CD1c-positive myeloid dendritic cell (primary cell): ENCODE measurements at regions not wholly inside any gene's neighbourhood (a gene's known extent, or its start where the extent isn't known, plus 50 kb on each side); places are given as distances from the start of the nearest gene placed in this dataset.
"Not testable (repeated sequence)": the region's sequence is repeated elsewhere in the genome, so short reads cannot be mapped to it uniquely, and the experiment has no call there.

Source experiments
- DNase-seq: peaks from one replicate; pipeline ENCODE4 v3.0.0-alpha.2; 2016; ENCODE audit errors: extremely low spot score

- no peak for DNase-seq
Measured at GRCh38 chr18:44320619-44321460, 359.8 kb upstream of the SETBP1 start.

DNA sequence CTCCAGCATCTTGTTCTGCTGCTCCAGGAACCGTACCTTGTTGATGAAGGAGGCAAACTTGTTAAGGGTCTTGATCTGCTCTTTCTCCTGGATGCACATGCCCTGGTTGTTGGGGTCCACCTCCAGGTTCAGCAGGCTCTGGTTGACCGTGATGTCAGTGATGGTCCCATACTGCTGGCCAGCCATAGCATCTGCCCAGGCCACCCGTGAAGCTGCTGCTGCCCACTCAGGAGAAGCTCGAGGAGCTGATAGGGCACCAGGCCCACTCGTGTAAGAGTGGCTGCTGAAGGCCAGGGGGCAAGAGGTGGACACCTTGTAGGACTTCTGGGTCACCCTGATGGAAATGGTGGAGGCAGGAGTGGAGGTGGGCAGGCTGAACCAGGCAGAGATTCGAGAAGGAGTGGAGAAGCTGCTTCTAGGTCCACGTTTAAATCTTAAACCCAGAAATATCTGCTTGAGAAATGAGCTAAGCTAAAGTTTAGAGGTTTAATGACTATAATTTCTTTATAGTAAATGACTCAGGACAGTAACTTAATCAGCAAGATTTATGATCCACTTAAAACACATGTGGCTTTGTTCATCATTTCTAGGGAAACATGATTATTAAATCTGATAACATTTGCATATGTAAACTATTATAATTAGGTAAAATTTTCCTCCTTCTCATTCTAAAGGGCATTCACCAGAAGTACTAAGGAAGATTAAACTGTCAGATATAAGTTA lies 358.7 kb upstream of the SETBP1 start:
- DNase-seq = no peak

DNA sequence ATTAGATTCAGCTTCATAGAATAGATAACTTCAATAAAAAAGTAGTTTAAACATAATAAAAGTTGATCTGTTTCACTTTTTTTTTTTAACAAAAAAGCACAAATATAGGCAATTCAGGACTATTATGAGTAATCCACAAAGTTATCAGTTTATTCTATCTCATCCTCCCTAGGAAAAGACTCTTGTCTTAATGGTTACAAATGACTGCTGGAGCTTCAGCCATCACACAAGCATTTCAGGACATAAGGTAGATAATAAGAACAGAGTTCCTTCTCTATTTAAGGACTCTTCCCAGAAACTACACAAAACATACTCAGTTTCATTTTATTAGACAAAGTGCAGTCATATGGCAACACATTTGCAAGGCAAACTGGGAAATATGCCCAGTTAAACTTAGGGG lies 357.6 kb upstream of the SETBP1 start:
- DNase-seq = no peak

DNA sequence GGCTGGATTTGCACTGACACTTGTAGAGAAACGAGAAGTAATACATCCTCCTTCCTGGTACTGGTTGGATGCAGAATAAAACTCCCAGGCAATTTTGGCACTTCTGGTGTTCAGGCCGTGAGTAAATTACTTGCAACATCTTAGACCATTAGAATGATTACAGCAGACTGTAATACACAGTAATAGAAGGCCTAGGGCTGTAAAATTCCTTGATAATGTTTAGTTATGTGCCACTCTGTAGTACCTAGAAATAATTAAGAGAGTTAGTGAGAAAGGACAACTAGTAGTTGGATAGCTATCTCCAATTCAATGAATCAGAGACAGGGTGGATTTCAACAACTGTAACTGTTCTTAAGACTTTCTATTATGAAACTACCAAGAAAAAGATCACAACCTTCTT lies 356.3 kb upstream of the SETBP1 start:
- DNase-seq = no peak

- peak; percentile 41 for DNase-seq
Measured at GRCh38 chr18:44325903-44326635, 354.6 kb upstream of the SETBP1 start.

- DNase-seq = no peak
Measured at GRCh38 chr18:44331656-44332570, 348.8 kb upstream of the SETBP1 start.

DNA sequence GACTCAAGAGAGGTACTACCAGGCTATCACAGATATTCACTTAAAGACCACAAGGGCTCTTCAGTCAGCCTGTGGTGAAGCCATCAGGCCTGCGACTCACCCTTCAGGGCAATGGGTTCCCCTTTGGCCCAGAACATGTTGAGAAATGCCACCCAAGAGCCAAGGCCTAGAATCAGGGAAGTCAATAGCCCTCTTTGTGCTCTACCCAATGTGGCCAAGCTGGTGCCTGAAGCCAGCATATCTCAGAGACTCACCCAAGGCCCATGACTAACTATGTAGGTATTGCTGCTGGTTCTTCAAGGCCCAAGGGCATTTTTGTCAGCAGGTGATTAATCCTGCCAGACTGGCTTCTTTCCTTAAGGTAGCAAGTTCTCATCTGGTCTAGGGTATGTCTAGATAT lies 338.9 kb upstream of the SETBP1 start:
- no peak for DNase-seq

DNA sequence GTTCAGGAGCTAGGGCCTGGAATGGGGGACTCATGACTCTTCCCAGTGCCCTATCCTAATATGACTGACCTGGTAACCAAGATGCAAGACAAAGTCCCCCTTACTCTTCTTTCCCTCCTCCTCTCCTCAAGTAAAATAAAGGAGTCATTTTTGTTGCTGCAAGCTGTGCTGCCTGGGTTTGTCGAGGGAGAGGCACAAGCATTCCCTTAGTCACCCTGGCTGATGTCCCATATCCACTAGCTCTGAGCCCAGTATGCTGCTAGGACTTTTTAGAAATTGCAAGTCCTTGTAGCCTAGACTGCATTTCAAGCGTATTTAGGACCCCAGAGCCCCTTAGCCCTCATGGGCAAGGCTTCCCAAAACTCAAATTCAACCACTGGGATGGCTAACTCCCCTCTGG lies 338.5 kb upstream of the SETBP1 start:
- DNase-seq = no peak

DNA sequence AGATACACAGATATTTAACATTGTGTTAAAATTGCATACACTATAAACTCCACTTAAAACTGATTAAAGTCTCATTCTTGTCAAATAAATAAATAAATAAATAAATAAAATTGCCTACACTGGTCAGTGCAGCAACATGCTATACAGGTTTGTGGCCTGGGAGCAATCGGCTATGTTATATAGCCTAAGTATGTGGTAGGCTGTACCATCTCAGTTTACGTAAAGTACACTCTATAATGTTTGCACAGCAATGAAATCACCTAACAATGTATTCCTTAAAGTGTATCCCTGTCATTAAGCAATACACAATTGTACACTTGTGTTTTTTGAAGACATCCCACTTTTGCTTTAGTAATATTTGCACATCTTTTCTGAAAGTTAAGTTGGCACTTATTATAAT lies 337.7 kb upstream of the SETBP1 start:
- no peak for DNase-seq

DNA sequence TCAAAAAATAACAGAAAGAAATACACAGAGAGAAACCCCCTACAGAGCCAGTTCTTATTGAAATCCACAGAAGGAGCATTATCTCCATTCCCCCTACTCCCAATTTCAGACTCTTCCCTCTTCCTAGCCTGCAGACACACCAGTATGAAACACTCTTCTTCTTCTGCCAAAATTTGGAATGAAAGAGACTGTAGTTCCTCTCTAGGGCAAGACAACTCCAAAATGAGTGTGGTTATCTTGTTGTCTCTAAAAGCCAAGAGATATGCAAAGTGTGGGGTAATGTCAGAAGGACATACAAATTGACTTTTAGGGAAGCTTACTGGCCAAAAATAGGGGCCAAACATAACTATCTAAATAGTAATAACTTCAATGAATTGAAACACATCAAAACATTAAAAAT lies 337.1 kb upstream of the SETBP1 start:
- DNase-seq = no peak

- DNase-seq = no peak
Measured at GRCh38 chr18:44356566-44357157, 324.0 kb upstream of the SETBP1 start.

DNA sequence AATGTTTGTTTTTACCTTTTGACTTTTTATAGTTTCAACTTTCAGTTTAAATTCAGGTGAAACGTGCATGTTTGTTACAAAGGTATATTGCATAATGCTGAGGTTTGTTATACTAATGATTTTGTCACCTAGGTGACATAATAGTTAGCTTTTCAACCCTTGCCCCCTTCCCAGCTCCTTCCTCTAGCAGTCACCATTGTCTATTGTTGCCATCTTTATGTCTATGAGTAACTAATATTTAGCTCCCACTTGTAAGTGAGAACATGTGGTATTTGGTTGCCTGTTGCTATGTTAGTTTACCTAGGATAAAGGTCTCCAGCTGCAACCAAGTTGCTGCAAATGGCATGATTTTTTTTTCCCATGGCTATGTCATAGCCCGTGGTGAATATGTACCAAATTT lies 322.3 kb upstream of the SETBP1 start:
- DNase-seq = no peak

DNA sequence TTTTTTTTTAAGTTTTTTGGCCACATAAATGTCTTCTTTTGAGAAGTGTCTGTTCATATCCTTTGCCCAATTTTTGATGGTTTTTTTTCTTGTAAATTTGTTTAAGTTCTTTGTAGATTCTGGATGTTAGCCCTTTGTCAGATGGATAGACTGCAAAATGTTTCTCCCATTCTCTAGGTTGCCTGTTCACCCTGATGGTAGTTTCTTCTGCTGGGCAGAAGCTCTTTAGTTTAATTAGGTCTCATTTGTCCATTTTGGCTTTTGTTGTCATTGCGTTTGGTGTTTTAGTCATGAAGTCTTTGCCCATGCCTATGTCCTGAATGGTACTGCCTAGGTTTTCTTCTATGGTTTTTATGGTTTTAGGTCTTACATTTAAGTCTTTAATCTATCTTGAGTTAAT lies 320.9 kb upstream of the SETBP1 start:
- not testable (repeated sequence) for DNase-seq

GRCh38 chr18:44362213-44362612 lies 318.5 kb upstream of the SETBP1 start:
- not testable (repeated sequence) for DNase-seq

GRCh38 chr18:44370861-44371260 lies 309.8 kb upstream of the SETBP1 start:
- DNase-seq = no peak

- DNase-seq = no peak
Measured at GRCh38 chr18:44374966-44375365, 305.7 kb upstream of the SETBP1 start.

GRCh38 chr18:44386401-44386800 lies 294.3 kb upstream of the SETBP1 start:
- no peak for DNase-seq

GRCh38 chr18:44388329-44388728 lies 292.4 kb upstream of the SETBP1 start:
- no peak for DNase-seq

DNA sequence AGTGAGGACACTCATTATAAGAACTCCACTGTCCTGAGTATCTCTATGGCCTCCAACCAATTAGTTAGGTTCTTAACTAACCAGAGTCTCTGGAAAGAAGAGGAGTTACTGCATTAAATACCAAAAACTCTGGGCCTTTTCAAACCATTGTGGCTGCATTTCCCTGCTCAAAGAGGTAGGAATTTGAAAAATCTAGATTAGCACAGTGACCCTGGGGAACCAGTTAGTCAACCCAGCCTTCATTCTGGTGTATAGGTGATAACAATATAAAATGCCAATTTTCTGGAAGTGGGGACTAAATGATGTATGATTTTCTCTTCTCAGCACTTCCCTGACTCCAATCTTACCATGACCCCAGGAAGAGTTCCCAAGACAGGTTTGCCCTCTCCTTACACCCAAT lies 287.8 kb upstream of the SETBP1 start:
- DNase-seq = no peak

DNA sequence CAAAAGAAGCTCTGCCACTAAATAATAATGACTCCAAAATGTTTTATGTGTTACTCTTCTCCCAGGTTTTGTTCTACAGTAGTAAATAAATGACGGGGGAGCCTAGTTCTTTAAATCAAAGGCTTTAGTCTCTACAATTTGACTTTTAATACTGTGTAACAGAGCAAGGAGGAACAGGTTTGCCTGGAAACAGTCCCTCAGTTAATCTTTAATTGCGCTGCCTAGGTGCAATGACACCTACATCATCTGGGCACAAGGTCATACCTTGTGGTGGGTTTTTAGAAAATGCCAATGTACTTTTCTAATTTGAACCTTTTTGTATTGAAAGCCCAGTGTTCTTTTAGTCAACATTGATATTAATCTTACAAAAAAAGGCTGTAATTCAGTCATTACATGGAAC lies 287.3 kb upstream of the SETBP1 start:
- DNase-seq = no peak

DNA sequence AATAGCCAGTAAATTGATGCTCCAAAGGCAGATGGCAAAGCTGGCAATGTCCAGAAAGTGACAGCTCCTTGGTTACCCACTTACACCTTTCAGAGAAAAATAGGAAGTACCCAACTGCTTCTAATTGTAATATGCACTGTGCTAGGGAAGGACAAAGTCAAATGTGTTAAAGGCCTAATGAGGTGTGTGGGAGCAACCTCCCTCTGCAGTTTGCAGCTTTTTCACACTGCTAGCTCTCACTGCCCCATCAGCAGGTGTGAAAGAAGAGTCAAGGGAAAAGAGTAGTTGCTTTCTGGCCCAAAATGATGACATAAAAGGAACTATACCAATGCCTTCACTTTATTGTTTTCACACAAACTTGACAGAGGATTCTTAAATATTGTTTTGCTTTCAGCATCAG lies 284.1 kb upstream of the SETBP1 start:
- DNase-seq = no peak
